ENCODE measurements at regions not wholly inside any gene's neighbourhood (a gene's known extent, or its start where the extent isn't known, plus 50 kb on each side); places are given as distances from the start of the nearest gene placed in this dataset.

DNA sequence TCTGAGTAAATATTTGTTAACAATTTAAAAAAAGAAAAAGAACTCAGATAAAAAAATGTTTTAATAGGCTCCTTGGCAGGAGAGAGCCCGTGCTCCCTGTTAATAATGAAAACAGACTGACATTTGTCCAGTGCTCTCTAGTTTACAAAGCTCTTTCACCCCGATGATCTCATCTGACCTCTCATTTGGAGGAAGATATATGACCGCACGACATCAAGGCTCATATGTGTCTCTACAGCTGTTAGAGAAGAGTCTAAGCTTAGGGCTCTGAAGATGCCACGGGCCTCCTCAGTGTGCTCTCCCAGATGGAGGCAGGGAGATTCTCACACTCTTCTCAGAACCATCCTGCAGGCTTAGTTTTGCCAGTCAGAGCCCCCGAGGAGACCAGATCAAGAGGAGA, 280.8 kb upstream of the IRX5 start:
- H3K4me1 ChIP-seq (ENCODE audit: control insufficient read depth, insufficient read depth, low read depth, low read length) = peaks cover 8% of the 10 kb centered on the region
- H2BK5ac ChIP-seq (ENCODE audit: low read depth, low read length, poor library complexity, severe bottlenecking) = no peak overlapping the region
- no peak overlapping the region for H3K4ac ChIP-seq (ENCODE audit: low read depth in 1 of 2, low read length in 2 of 2)
- 36% methylated on average over 5 of the region's 6 CpGs for WGBS
- H2AK5ac ChIP-seq (ENCODE audit: low read length, severe bottlenecking) = no peak overlapping the region
- DNase-seq = peak; percentile 20
- H3K27me3 ChIP-seq (ENCODE audit: control insufficient read depth in 1 of 2, insufficient read depth in 1 of 2, low read length in 2 of 2) = no peaks in the 10 kb centered on the region
- no peak overlapping the region for H4K8ac ChIP-seq (ENCODE audit: low read length)
- no peaks in the 10 kb centered on the region for H3K36me3 ChIP-seq (ENCODE audit: control insufficient read depth in 1 of 2, insufficient read depth in 2 of 2, low read depth in 1 of 2, low read length in 2 of 2)
- no peaks in the 10 kb centered on the region for H3K9me3 ChIP-seq (ENCODE audit: control insufficient read depth, low read length)
- H3K14ac ChIP-seq (ENCODE audit: low read length in 2 of 2) = no peak overlapping the region
- no peak overlapping the region for H2AFZ ChIP-seq (ENCODE audit: low read depth, low read length)
- no peak overlapping the region for H3K4me2 ChIP-seq (ENCODE audit: low read length, poor library complexity, severe bottlenecking)
- H3K4me3 ChIP-seq (ENCODE audit: insufficient read depth in 1 of 2, low read depth in 1 of 2, low read length in 2 of 2) = no peak overlapping the region
- no peak overlapping the region for H2BK120ac ChIP-seq (ENCODE audit: low read depth, low read length)
- no peak overlapping the region for H3K9ac ChIP-seq (ENCODE audit: low read length)
- no peak overlapping the region for H3K27ac ChIP-seq (ENCODE audit: low read length, poor library complexity, severe bottlenecking)
- H2BK15ac ChIP-seq (ENCODE audit: low read depth, poor library complexity, severe bottlenecking) = no peak overlapping the region
- H2BK12ac ChIP-seq (ENCODE audit: low read length in 2 of 2) = no peak overlapping the region
- H4K91ac ChIP-seq (ENCODE audit: low read length) = no peak overlapping the region
- no peak overlapping the region for H3K18ac ChIP-seq (ENCODE audit: low read depth in 1 of 2, low read length in 2 of 2)
- no peaks in the 10 kb centered on the region for H3K79me1 ChIP-seq (replicated peaks; ENCODE audit: low read length, poor library complexity, severe bottlenecking)
- no peak overlapping the region for H3K23ac ChIP-seq (ENCODE audit: low read length in 2 of 2)

DNA sequence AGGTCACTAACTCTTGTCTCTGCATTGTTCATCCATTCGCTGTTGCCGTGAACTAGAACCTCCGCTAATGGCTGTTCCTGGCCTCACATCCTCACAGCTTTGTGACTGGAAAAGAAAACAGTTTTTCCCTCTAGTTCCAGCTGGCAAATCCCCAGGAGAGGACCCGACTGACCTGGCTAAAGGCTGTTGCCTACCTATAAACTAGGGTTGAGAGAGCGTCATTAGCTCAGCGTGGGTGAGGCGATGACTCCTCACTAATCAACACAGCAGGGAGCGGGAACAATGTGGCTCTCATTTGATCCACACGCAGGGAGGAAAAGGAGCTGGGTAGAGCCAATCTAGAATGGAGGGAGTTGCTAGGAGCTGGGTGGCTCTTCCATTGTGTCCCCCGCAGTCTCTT, 282.1 kb upstream of the IRX5 start:
- Histone ChIP-seq H3K14ac (ENCODE audit: low read length in 2 of 2) (no peak overlapping the region), H4K8ac (ENCODE audit: low read length) (no peak overlapping the region), H3K27me3 (ENCODE audit: control insufficient read depth in 1 of 2, insufficient read depth in 1 of 2, low read length in 2 of 2) (peaks cover 0 to 4% of the 10 kb centered on the region in 2 experiments), H3K23ac (ENCODE audit: low read length in 2 of 2) (no peak overlapping the region), H2BK12ac (ENCODE audit: low read length in 2 of 2) (no peak overlapping the region), H2AK5ac (ENCODE audit: low read length, severe bottlenecking) (no peak overlapping the region), H3K4me2 (ENCODE audit: low read length, poor library complexity, severe bottlenecking) (no peak overlapping the region), H3K27ac (ENCODE audit: low read length, poor library complexity, severe bottlenecking) (no peak overlapping the region), H3K4ac (ENCODE audit: low read depth in 1 of 2, low read length in 2 of 2) (no peak overlapping the region), H2BK15ac (ENCODE audit: low read depth, poor library complexity, severe bottlenecking) (no peak overlapping the region), H3K4me3 (ENCODE audit: insufficient read depth in 1 of 2, low read depth in 1 of 2, low read length in 2 of 2) (no peak overlapping the region), H3K36me3 (ENCODE audit: control insufficient read depth in 1 of 2, insufficient read depth in 2 of 2, low read depth in 1 of 2, low read length in 2 of 2) (no peaks in the 10 kb centered on the region), H2AFZ (ENCODE audit: low read depth, low read length) (no peak overlapping the region), H2BK120ac (ENCODE audit: low read depth, low read length) (no peak overlapping the region), H3K4me1 (ENCODE audit: control insufficient read depth, insufficient read depth, low read depth, low read length) (peaks cover 8% of the 10 kb centered on the region), H3K9ac (ENCODE audit: low read length) (no peak overlapping the region), H3K9me3 (ENCODE audit: control insufficient read depth, low read length) (no peaks in the 10 kb centered on the region), H2BK5ac (ENCODE audit: low read depth, low read length, poor library complexity, severe bottlenecking) (no peak overlapping the region), H3K79me1 (replicated peaks; ENCODE audit: low read length, poor library complexity, severe bottlenecking) (no peaks in the 10 kb centered on the region), H3K18ac (ENCODE audit: low read depth in 1 of 2, low read length in 2 of 2) (no peak overlapping the region), H4K91ac (ENCODE audit: low read length) (no peak overlapping the region)
- no peak for DNase-seq
- WGBS = 69% methylated on average over 9 of the region's 10 CpGs

DNA sequence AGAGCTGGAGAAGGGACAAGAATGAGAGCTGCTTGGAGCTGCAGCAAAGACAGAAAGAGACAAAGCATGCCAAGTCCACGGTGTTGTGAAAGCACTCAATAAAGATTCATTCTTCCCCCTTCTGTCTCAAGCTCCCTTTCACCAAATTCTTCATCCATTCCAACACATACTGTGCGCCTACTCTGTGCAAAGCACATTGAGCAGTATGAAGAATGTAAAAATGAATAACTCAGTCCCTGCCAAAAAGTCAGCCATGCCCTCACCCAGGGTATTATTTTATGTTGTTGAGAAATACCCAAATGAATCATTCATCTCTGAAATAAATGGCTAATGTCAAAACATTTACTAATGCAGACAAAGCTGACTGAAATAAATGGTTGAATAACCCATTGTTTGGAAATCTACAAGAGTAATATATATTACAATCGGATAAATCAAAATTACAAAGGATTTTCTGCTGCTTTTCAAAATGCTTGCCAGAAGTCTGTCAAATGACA, 282.9 kb upstream of the IRX5 start:
- Histone ChIP-seq H3K9ac (ENCODE audit: low read length) (no peak overlapping the region), H3K36me3 (ENCODE audit: control insufficient read depth in 1 of 2, insufficient read depth in 2 of 2, low read depth in 1 of 2, low read length in 2 of 2) (no peaks in the 10 kb centered on the region), H2BK5ac (ENCODE audit: low read depth, low read length, poor library complexity, severe bottlenecking) (no peak overlapping the region), H2BK15ac (ENCODE audit: low read depth, poor library complexity, severe bottlenecking) (no peak overlapping the region), H2BK12ac (ENCODE audit: low read length in 2 of 2) (no peak overlapping the region), H3K18ac (ENCODE audit: low read depth in 1 of 2, low read length in 2 of 2) (no peak overlapping the region), H3K79me1 (replicated peaks; ENCODE audit: low read length, poor library complexity, severe bottlenecking) (no peaks in the 10 kb centered on the region), H3K23ac (ENCODE audit: low read length in 2 of 2) (no peak overlapping the region), H4K8ac (ENCODE audit: low read length) (no peak overlapping the region), H3K27me3 (ENCODE audit: control insufficient read depth in 1 of 2, insufficient read depth in 1 of 2, low read length in 2 of 2) (peaks cover 0 to 4% of the 10 kb centered on the region in 2 experiments), H3K27ac (ENCODE audit: low read length, poor library complexity, severe bottlenecking) (no peak overlapping the region), H3K4ac (ENCODE audit: low read depth in 1 of 2, low read length in 2 of 2) (no peak overlapping the region), H3K4me3 (ENCODE audit: insufficient read depth in 1 of 2, low read depth in 1 of 2, low read length in 2 of 2) (no peak overlapping the region), H4K91ac (ENCODE audit: low read length) (no peak overlapping the region), H2AK5ac (ENCODE audit: low read length, severe bottlenecking) (no peak overlapping the region), H2BK120ac (ENCODE audit: low read depth, low read length) (no peak overlapping the region), H2AFZ (ENCODE audit: low read depth, low read length) (no peak overlapping the region), H3K4me1 (ENCODE audit: control insufficient read depth, insufficient read depth, low read depth, low read length) (peaks cover 8% of the 10 kb centered on the region), H3K14ac (ENCODE audit: low read length in 2 of 2) (no peak overlapping the region), H3K4me2 (ENCODE audit: low read length, poor library complexity, severe bottlenecking) (no peak overlapping the region), H3K9me3 (ENCODE audit: control insufficient read depth, low read length) (no peaks in the 10 kb centered on the region)
- 95% methylated on average over 2 of the region's 3 CpGs for WGBS
- no peak for DNase-seq

DNA sequence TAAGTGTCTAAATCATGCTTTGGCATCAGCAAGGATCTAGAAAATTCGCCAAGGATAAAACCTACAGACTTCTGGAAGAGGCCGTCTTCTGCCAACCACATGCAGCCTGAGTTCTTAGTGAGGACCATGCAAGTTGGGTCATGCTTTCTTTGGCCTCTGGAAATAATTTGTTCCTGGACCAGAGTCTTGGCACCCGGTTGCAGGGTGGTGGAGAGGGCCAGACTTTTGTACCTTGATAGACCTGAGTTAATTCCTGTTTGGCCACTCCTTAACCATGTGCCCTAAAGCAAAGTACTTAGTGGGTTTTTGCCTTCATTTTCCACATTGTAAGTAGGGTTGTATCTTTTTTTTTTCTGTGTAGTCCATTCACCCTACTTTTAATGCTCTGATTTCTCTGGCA, 283.4 kb upstream of the IRX5 start:
- Histone ChIP-seq H3K23ac (ENCODE audit: low read length in 2 of 2) (no peak overlapping the region), H2BK5ac (ENCODE audit: low read depth, low read length, poor library complexity, severe bottlenecking) (no peak overlapping the region), H3K36me3 (ENCODE audit: control insufficient read depth in 1 of 2, insufficient read depth in 2 of 2, low read depth in 1 of 2, low read length in 2 of 2) (no peaks in the 10 kb centered on the region), H4K91ac (ENCODE audit: low read length) (no peak overlapping the region), H3K4ac (ENCODE audit: low read depth in 1 of 2, low read length in 2 of 2) (no peak overlapping the region), H3K9me3 (ENCODE audit: control insufficient read depth, low read length) (no peaks in the 10 kb centered on the region), H3K18ac (ENCODE audit: low read depth in 1 of 2, low read length in 2 of 2) (no peak overlapping the region), H3K9ac (ENCODE audit: low read length) (no peak overlapping the region), H3K14ac (ENCODE audit: low read length in 2 of 2) (no peak overlapping the region), H2AK5ac (ENCODE audit: low read length, severe bottlenecking) (no peak overlapping the region), H3K4me1 (ENCODE audit: control insufficient read depth, insufficient read depth, low read depth, low read length) (peaks cover 8% of the 10 kb centered on the region), H2BK120ac (ENCODE audit: low read depth, low read length) (no peak overlapping the region), H3K79me1 (replicated peaks; ENCODE audit: low read length, poor library complexity, severe bottlenecking) (no peaks in the 10 kb centered on the region), H3K27me3 (ENCODE audit: control insufficient read depth in 1 of 2, insufficient read depth in 1 of 2, low read length in 2 of 2) (peaks cover 0 to 4% of the 10 kb centered on the region in 2 experiments), H2AFZ (ENCODE audit: low read depth, low read length) (no peak overlapping the region), H3K27ac (ENCODE audit: low read length, poor library complexity, severe bottlenecking) (no peak overlapping the region), H2BK15ac (ENCODE audit: low read depth, poor library complexity, severe bottlenecking) (no peak overlapping the region), H4K8ac (ENCODE audit: low read length) (no peak overlapping the region), H2BK12ac (ENCODE audit: low read length in 2 of 2) (no peak overlapping the region), H3K4me2 (ENCODE audit: low read length, poor library complexity, severe bottlenecking) (no peak overlapping the region), H3K4me3 (ENCODE audit: insufficient read depth in 1 of 2, low read depth in 1 of 2, low read length in 2 of 2) (no peak overlapping the region)
- 75% methylated on average over 3 of the region's 3 CpGs for WGBS
- no peak for DNase-seq
